CD4-positive, alpha-beta T cell treated with Interleukin-4 for 1 hour (primary cell): ENCODE measurements at regions not wholly inside any gene's neighbourhood (a gene's known extent, or its start where the extent isn't known, plus 50 kb on each side); places are given as distances from the start of the nearest gene placed in this dataset.

Experiments
- DNase-seq, 2 donors: peaks; one replicate each; pipeline ENCODE4 v3.0.0-alpha.2; 2020 to 2022

- no peak for DNase-seq
Observed at GRCh38 chr2:19675856-19676460, 225.8 kb downstream of the TTC32 start.

DNA sequence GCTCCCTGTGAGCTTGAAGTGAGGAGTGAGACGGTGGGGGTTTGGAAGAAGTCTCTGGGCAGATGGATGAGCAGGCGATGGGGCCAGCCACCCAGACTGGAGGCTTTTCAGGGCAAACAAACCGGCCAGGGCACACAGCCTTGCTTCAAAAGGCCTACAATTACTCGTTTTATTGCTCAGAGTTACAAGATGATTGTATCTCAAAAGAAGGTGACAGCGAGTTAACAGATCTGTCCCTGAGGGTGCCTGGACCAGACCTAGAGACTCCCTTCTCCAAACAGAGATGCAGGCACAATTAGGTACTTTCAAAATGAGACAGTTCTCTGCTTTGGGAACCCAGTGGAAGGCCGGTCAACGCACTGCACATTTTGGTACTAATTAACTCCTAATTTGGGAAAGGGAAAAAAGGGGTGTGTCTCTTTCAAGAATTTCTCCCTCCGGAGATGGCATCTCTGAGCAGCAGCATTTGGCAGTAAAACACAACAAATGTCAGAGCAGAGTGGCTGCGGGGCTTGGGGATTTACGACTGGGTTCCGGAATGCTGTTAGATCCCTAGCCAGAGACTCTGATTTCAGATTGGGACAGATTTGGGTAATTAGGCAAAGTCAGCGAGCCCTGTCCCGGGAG, 226.7 kb downstream of the TTC32 start:
- no peak for DNase-seq

- no peak for DNase-seq
Observed at GRCh38 chr2:19674051-19675002, 227.5 kb downstream of the TTC32 start.

- no peak for DNase-seq
Observed at GRCh38 chr2:19673213-19673791, 228.5 kb downstream of the TTC32 start.

DNA sequence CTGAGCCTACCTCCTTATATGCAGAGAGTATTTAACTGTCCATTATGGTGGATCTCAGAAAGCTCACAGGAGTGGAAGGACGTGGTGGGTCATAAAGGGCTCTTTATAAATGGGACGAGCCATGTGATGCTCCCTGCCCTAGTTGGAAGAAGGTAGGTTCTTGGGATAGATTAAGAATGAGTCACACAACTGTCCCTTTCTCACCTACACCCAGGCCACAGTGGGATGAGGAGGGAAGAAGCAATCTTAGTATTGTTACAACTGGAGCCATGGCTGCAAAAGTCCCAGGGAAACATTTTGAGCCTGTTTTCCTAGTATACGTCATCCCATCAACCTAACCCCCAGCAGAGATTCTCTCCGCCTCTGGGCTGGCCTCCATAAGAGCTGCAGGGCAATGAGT, 229.9 kb downstream of the TTC32 start:
- DNase-seq = no peak

DNA sequence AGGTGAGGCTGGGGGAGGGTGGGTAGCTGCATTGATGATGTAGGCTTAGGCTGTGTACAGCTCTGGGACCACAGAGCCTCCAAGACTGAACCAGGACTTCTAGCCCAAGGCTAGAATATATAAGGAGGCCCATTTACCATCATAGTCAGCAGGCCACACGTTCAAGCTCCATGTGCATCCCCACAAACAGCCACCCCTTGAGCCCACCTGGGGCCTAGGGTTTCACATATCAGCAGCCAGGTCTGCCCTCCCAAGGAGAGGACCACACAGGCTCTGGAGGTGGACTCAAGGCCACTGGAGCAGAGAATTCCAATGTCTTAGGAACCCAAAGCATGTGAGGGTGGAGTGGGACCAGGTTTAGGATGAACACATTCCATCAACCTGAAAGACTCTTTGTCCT, 230.5 kb downstream of the TTC32 start:
- no peak for DNase-seq

- DNase-seq = no peak
Observed at GRCh38 chr2:19670303-19670702, 231.5 kb downstream of the TTC32 start.

DNA sequence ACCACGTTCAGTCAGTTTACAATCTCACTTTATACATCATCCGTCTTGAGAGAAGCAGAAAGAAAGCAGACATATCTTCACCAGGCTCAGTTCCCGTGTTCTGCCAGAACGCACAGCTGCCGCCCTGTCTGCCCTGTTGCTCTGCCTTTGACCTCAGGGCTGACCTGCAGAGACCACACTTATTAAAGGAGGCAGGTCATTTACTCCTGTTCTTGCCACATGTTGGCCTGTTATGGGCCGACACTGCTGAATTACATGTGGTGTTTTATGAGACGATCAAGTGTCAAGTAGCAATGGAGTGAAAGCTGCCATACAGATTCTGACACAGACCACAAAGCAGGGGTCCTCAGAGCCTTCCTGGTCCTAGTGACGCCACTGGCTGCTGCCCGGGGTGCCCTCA, 232.2 kb downstream of the TTC32 start:
- DNase-seq = no peak

GRCh38 chr2:19669126-19669525, 232.7 kb downstream of the TTC32 start:
- DNase-seq = no peak

DNA sequence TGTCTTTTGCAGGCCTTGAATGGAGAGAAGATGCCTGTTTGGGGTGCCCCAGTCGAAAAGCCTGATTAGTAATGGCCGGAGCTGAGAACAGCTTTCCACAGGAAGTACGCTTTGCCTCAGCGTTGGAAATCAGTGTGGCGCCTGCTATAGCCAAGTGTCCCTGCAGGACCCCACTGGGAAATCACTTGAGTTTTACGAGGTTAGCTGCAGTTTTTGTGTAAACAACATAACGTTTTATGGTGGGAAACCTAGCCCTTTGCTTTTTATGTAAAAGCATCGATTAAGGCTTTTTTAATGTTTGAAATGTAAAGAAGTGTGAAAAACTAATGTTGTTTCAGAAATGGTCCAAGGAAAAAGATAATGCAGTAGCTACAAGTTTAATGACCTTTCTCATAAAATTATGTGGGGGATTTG, 234.2 kb downstream of the TTC32 start:
- DNase-seq = no peak

- DNase-seq = no peak
Observed at GRCh38 chr2:19667085-19667484, 234.7 kb downstream of the TTC32 start.

DNA sequence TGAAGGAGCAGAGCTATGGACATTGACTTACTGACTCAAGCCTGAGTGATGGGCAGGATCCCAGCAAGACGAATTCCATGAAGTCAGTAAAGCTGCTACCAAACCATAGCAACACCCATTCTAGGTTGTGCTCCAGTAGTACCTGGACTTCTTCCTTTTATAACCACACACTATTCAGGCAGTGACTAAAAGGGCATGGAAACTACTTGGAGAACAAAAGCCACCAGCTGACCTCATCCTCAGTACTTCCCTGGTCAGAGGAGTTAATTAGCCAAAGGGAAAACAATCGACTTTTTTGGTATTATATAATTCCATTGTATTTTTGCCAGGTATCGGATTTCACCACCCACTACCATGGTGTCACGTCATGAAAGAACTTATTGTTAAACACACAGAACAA, 237.1 kb downstream of the TTC32 start:
- no peak for DNase-seq

DNA sequence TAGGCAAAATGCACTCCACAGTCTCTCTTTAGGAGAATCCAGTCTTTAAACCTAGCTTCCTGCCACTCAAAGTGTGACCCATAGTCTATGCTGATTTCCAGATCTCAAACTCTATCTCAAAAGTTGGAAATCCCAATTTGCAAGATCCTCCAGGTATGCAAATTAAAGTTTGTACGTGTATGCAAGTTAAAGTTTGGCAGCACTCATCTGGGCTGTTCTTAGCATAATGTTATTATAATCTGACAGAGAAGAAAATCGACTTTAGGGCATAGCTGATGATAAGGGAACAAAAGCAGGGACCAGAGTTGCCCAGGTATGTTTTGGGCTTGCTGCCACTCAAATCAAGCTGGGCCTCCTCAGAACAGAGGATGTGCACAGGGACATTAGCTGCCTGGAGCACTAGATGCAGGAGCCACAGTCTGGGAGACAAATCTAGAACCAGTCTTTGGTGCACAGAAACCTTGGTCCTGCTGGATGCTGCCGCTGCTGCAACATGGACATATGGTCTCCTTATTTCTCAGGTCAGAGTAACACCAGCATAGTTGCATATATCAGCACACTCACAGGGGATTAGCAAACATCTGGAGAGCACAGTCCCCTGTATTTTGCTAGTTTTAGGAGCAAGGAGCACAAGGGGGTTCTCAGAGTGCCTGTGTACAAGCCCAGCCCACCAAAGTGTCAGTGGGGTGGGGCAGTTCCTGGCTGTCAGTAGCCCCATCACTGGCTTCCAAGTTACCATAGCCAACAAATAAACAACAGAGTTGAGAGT, 242.6 kb downstream of the TTC32 start:
- no peak for DNase-seq

DNA sequence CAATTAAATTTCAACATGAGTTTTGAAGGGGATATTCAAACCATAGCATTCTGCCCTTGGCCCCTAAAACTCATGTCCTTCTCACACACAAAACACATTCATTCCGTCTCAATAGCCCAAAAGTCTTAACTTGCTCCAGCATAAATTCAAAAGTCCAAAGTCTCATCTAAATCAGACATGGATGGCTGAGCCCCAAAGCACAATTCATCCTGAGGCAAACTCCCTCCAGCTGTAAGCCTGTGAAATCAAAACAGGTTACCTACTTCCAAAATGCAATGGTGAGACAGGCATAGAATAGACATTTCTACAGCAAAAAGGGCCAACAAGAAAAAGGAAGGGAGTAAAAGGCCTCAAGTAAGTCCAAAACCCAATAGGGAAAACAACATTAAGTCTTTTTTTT, 245.8 kb downstream of the TTC32 start:
- DNase-seq = no peak

- DNase-seq = no peak
Observed at GRCh38 chr2:19654310-19655090, 247.3 kb downstream of the TTC32 start.

GRCh38 chr2:19653509-19653908, 248.3 kb downstream of the TTC32 start:
- no peak for DNase-seq

GRCh38 chr2:19652811-19653210, 249.0 kb downstream of the TTC32 start:
- no peak for DNase-seq

DNA sequence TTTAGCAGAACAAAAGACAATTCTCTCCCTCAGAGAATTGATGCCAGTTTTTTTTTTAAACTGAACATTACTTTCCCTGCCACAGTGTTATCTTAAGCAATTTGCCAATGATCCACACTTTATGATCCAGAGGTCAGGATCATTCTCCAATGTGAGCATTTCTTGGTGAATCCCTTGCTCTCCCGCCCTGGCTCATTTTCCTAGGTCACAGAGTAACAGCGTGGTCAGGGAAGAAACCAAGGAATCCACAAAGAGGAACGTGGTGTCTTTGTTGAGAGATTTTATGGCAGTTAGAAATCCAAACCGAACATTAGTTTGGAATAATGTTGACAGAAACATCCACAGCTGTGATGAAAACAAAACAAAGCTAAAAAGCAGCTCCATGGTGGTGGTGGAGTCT, 250.3 kb downstream of the TTC32 start:
- no peak for DNase-seq

DNA sequence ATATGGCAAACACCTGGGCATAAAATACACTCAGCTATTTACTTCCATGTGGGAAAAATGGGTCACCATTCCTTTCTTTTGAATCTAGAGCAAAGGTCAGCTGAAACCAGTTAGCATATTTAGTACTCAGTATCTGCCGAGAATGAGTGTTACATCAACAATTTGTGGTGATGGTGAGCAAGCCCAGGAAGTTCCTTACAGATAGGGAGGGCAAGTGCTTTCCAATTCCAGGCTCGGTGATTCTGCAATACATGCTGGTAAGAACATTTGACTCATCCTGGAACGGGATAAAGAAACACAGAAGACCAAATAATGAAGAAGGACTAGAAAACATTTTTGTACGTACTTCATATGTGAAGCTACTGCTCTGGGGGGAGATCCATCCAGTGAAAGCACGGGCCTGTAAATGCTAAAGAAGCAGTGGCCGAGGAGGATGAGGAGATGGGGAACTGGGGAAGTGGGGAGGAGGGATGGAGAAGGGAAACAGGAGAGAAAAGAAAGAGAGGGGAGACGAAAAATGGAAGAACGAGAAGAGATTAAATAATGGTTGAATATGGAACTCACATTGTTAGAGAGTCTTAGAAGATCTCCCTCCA, 251.9 kb downstream of the TTC32 start:
- DNase-seq = no peak

- no peak for DNase-seq
Observed at GRCh38 chr2:19649142-19649541, 252.6 kb downstream of the TTC32 start.

- DNase-seq = no peak
Observed at GRCh38 chr2:19648583-19648982, 253.2 kb downstream of the TTC32 start.

- no peak for DNase-seq
Observed at GRCh38 chr2:19646987-19647386, 254.8 kb downstream of the TTC32 start.
